ENCODE measurements at regions not wholly inside any gene's neighbourhood (a gene's known extent, or its start where the extent isn't known, plus 50 kb on each side); places are given as distances from the start of the nearest gene placed in this dataset.

- DNase-seq (ENCODE audit: low read depth, low spot score): no peak
- H3K4me3 ChIP-seq (ENCODE audit: low read depth, low read length): no peak overlapping the region
- no peak for TF ChIP-seq CTCF (IDR thresholded peaks at IDR 0.05; ENCODE audit: low read depth, low read length)
- no peak overlapping the region for H3K27ac ChIP-seq (ENCODE audit: low read depth, low read length)
- H3K9me3 ChIP-seq (ENCODE audit: control insufficient read depth, insufficient read depth, low read length): peaks cover 64% of the 10 kb centered on the region
- ChIA-PET POLR2A (no interaction called here), CTCF (no interaction called here)
- no peaks in the 10 kb centered on the region for H3K27me3 ChIP-seq (ENCODE audit: control insufficient read depth, insufficient read depth, low read length)
Observed at GRCh38 chr5:3380689-3381088, 214.9 kb upstream of the IRX1 start.

DNA sequence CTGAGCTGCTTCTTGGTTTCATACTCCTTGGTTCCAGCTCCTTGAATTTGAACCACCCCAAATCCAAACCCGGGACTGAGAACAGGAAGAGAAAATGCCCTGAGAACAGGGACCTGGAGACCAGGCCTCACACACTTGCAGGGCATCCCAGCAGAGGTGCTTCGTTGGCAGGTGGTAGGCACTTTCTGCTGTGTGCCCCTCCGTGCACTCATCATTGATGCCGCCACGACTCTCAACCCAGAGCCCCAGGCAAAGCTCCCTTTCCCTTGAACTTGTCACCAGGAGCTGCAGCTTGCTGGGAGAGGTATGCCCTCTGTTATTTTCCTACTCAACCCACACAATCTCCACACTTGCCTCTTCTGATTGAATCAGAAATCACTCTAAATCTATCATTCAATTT lies 217.8 kb upstream of the IRX1 start:
- POLR2A ChIA-PET: no interaction called here
- CTCF ChIA-PET: no interaction called here

DNA sequence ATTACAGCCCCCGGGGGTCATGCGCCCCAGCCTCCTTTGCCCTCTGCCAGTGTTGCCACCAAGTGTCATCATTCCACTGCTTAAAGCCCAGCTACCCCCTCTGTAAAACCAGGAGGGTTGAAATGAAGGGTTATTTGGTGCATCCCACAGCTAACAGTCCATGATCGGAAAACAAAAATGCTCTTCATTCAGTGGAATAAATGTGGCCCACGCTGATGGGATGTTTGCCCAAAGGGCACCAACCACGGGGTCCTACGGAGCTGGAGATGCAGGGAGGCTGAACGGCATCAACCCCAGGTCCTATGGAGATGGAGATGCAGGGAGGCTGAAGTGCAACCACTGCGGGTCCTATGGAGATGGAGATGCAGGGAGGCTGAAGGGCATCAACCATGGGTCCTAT lies 218.5 kb upstream of the IRX1 start:
- ChIA-PET POLR2A (no interaction called here), CTCF (no interaction called here)
- no peak for TF ChIP-seq CTCF (IDR thresholded peaks at IDR 0.05; ENCODE audit: low read depth, low read length)
- Histone ChIP-seq H3K9me3 (ENCODE audit: control insufficient read depth, insufficient read depth, low read length) (peaks cover 61% of the 10 kb centered on the region), H3K4me3 (ENCODE audit: low read depth, low read length) (no peak overlapping the region), H3K27me3 (ENCODE audit: control insufficient read depth, insufficient read depth, low read length) (no peaks in the 10 kb centered on the region), H3K27ac (ENCODE audit: low read depth, low read length) (no peak overlapping the region)
- no peak for DNase-seq (ENCODE audit: low read depth, low spot score)

More for the DNA sequence above, 217.8 kb upstream of the IRX1 start:
- Histone ChIP-seq H3K27me3 (ENCODE audit: control insufficient read depth, insufficient read depth, low read length) (no peaks in the 10 kb centered on the region), H3K4me3 (ENCODE audit: low read depth, low read length) (no peak overlapping the region), H3K27ac (ENCODE audit: low read depth, low read length) (no peak overlapping the region), H3K9me3 (ENCODE audit: control insufficient read depth, insufficient read depth, low read length) (peaks cover 62% of the 10 kb centered on the region)
- TF ChIP-seq CTCF (IDR thresholded peaks at IDR 0.05; ENCODE audit: low read depth, low read length): no peak
- DNase-seq (ENCODE audit: low read depth, low spot score): no peak

DNA sequence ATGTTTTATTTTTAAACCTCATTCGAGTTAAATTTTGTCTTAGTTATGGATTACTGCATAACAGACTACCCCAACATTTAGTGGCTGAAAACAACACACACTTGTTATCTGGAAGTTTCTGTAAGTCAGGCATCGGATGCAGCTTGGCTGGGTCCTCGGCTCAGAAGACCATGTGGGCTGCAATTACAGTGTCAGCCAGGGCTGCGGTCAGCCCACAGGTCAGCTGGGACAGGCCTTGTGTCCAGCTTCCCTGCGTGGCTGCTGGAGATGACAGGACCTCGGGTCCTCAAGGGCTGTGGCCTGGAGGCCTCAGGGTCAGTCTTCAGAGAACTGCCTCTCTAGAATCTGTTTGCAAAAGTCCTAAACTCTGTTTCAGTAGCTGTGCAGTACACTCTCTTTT lies 219.0 kb upstream of the IRX1 start:
- no peak for TF ChIP-seq CTCF (IDR thresholded peaks at IDR 0.05; ENCODE audit: low read depth, low read length)
- DNase-seq (ENCODE audit: low read depth, low spot score): no peak
- ChIA-PET CTCF (no interaction called here), POLR2A (no interaction called here)
- peaks cover 56% of the 10 kb centered on the region for H3K9me3 ChIP-seq (ENCODE audit: control insufficient read depth, insufficient read depth, low read length)
- H3K4me3 ChIP-seq (ENCODE audit: low read depth, low read length): no peak overlapping the region
- no peaks in the 10 kb centered on the region for H3K27me3 ChIP-seq (ENCODE audit: control insufficient read depth, insufficient read depth, low read length)
- H3K27ac ChIP-seq (ENCODE audit: low read depth, low read length): no peak overlapping the region

DNA sequence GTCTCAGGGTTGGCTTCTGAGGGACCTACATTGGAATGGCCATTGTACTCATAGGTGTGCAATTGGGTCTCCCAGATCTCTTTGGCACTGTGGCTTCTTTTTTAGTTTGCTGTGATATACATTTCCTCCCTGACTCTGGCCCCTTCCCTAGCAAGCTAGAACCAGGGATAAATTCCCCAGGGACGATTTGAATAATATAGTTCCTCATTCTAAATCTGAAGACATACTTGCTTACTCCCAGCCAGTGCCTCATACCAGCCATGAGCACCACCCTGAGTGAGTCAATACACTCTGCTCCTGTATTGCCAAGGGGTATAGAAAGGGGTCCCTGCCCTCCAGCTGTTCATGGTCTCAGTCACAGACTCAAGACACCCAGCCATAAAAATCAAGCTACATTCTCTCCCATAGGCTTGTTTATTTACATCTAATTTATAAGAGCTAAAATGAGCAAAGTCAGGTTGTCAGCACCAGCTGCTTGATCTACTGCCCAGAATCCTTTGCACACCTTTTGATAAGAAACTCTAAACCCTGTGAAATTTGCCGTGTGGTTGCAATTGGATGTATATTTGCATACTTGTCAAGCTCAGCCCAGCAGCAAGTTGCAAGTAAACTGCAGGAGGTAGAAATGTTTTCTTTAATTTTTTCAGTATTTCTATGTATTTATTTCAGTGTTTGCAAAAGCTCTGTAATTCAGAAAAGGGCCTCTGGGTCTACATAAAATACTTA lies 219.9 kb upstream of the IRX1 start:
- Histone ChIP-seq H3K27ac (ENCODE audit: low read depth, low read length) (no peak overlapping the region), H3K27me3 (ENCODE audit: control insufficient read depth, insufficient read depth, low read length) (no peaks in the 10 kb centered on the region), H3K9me3 (ENCODE audit: control insufficient read depth, insufficient read depth, low read length) (peaks cover 47% of the 10 kb centered on the region), H3K4me3 (ENCODE audit: low read depth, low read length) (no peak overlapping the region)
- no peak for TF ChIP-seq CTCF (IDR thresholded peaks at IDR 0.05; ENCODE audit: low read depth, low read length)
- DNase-seq (ENCODE audit: low read depth, low spot score): no peak
- ChIA-PET POLR2A (no interaction called here), CTCF (no interaction called here)
